B cell (primary cell): ENCODE measurements at regions not wholly inside any gene's neighbourhood (a gene's known extent, or its start where the extent isn't known, plus 50 kb on each side); places are given as distances from the start of the nearest gene placed in this dataset.

ENCODE experiments used
- EZH2 ChIP-seq: IDR thresholded peaks from 2 replicates; pipeline ENCODE4 v1.6.1; 2012; ENCODE audit warnings: borderline replicate concordance, low read depth, mild to moderate bottlenecking, moderate library complexity, low read length; ENCODE audit not compliant: insufficient read depth, poor library complexity, severe bottlenecking
- TF ChIP-seq, protein P1 (sequence below): fragments of 200-600 bp; IDR thresholded peaks from one replicate; pipeline ENCODE4 v1.8.0; 2022; ENCODE audit warnings: antibody characterized with exemption, mild to moderate bottlenecking

DNA sequence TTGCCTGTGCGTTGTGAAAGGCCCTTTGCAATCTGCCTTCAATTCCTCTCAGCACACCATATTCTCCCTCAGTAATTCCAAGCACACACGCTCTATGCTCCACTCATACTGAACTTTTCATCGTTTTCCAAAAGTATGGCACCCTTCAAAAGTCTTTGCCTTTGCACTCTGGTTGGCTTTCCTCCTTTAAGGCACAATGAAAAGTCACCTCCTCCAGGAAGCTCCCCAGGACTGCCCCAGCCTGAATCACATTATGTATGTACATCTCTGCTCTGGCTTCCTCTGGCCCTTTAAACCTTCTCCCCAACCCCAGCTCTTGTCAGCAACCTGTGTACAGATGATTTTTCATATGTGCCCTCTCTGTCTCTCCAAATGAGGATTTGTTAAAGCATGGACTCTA lies 250.7 kb downstream of the MAF start:
- TF ChIP-seq, protein P1, sequence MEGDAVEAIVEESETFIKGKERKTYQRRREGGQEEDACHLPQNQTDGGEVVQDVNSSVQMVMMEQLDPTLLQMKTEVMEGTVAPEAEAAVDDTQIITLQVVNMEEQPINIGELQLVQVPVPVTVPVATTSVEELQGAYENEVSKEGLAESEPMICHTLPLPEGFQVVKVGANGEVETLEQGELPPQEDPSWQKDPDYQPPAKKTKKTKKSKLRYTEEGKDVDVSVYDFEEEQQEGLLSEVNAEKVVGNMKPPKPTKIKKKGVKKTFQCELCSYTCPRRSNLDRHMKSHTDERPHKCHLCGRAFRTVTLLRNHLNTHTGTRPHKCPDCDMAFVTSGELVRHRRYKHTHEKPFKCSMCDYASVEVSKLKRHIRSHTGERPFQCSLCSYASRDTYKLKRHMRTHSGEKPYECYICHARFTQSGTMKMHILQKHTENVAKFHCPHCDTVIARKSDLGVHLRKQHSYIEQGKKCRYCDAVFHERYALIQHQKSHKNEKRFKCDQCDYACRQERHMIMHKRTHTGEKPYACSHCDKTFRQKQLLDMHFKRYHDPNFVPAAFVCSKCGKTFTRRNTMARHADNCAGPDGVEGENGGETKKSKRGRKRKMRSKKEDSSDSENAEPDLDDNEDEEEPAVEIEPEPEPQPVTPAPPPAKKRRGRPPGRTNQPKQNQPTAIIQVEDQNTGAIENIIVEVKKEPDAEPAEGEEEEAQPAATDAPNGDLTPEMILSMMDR = no peak
- no peak for TF ChIP-seq EZH2
